ENCODE measurements at regions not wholly inside any gene's neighbourhood (a gene's known extent, or its start where the extent isn't known, plus 50 kb on each side); places are given as distances from the start of the nearest gene placed in this dataset.

DNA sequence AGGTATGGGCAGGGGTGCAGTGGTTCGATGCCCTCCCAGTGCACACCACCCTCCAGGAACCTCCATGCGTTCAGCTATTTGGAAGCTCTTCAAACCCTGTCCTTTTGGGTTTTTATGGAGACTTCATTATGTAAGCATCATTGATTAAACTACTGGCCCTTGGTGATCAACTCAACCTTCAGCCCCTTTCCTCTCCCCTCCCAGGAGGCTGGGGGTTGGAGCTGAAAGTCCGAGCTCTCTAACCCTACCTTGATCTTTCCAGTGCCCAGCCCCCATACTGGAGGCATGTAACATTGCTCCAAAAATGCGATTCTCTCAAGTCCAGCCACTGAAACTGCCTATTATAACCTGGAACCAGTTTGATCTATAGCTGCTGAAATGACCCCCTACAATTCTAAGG, 188.1 kb downstream of the IPO8 start:
- no peak for DNase-seq (ENCODE audit: low spot score)

DNA sequence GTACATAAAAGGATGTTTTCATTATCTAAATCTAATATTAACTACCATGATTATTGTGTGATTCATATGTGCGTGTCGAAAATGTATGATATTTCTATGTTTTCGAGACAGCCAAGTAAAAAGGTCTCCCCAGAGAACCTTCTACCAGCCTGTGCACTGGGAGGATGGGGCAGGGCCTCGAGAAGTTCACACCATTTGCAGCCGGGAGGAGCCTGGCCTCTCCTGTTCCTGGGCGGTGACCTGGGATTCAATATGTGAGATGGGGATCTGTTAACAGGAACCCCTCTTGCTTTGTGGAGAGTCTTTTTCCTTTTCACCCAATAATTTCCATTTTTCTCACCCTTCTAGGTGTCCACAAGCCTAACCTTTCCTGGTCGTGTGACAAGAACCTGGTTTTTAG, 189.3 kb downstream of the IPO8 start:
- DNase-seq (ENCODE audit: low spot score): no peak

DNA sequence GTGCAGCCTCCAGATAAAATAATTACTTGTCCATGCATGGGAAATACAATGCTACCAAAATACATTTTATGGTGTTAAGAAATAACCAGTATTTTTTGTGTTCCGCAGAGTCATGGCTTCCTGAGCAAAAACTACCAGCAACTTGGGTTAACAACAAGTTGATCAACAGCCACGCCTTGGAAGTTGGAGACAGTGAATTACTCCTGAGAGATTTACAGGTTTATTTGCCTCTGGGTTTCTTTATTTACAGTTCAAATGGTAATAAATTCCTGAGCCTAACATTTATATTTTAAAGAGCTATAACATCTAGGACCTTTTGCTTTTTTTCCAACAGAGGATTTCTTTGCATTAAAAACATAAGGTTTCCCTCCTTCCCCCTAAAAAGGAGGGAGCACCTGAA, 194.0 kb downstream of the IPO8 start:
- DNase-seq (ENCODE audit: low spot score): no peak

DNA sequence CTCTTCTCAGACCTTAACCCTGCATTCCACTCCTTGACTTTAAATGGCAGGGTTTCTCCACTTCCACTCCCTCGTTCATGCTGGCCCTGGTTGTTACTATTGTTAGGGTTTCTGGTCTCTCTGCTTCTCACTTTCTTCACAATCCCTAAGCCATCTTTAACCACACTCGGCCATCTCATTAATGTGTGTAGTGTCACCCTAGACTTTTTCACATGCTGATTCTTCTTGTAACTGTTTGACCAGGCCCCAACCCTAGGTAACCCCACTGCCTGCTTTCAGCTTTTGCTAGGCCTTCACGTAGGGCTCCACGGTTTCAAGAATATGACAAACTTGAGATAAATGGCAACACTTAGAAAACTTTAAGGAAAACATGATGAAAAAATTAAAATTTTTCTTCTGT, 195.1 kb downstream of the IPO8 start:
- DNase-seq (ENCODE audit: low spot score): no peak

DNA sequence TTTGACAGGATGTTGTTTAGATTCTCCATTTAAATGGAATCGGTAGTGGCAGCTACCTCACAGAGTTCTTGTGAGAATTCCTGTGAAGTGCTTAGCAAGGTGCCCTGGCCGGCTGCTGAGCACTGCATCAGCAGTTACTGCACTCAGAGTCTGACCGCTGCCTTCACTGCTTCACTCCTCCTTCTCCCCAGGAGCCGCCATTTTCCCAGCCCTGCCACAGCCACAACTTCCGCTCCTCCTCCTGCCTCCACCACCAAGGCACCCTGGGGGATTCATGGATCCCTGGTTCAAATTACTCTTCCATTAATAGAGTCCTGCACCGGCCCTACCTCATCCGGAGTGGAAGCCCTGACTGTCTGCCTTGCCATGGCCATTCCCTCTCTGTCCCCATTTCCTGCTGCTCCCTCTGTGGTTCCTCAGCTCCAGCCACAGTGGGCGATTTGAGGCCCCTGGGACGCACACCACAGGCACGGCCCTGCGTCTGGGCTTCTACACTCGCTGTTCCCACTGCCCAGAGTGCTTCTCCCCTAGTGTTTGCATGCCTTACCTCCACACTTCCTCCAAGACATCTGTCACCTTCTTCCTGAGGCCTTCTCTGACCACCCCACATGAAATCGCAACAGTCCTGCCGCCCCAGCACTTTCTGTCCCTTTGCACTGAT, 210.3 kb downstream of the IPO8 start:
- no peak for DNase-seq (ENCODE audit: low spot score)

DNA sequence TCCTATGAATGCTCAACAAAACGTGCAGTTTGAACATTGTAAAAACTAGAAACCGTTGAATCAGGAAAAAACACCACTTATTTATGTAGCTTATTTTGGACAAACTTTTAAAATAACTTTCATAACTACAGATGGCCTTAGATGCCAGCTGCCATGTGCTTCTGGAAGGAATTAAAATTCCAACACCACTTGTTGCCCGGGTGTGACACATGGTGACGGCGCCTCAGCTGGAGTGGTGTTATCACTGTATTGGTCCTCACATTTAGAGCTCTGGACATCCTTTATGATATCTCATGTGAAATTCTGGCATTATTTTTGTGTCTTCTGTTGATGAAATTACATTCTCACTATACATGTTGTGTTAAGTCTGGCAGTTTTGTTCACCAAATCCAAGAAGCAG, 211.0 kb downstream of the IPO8 start:
- DNase-seq (ENCODE audit: low spot score): no peak

DNA sequence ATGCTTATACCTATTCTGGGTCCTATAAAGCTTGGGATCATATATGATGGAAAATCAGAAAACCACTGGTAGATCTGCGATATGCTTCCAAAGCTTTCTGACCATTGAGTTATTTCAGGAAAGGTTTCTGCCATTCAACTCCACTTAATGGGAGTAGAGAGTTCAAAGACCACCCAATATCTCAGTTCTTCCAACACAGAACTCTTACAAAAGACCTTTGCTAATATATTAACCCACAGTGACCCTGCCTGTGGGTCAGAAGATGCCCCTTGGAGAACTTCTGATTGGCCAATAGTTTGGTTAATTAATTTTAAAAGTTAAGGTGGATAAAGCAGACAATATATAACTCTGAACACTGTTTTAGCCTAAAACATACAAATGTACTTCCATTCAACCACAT, 213.0 kb downstream of the IPO8 start:
- DNase-seq (ENCODE audit: low spot score): no peak

DNA sequence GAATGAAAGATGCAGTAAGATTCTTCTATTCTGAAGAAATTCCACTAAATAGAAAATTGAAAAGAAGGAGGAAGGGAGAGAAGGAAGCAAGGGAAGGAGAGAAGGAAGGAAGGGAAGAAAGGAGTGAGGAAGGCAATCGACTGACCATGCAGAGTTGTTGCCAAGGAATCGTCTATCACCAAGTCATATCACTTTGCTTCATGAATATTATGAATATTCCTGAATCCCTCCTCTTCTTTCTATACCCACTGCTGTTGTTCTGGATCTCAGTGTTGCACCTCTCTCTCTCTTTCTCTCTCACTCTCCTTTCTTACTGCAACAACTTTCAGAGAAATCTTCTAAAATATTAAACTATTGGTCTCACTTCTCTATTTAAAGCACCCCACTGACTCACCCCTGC, 222.4 kb downstream of the IPO8 start:
- no peak for DNase-seq (ENCODE audit: low spot score)

DNA sequence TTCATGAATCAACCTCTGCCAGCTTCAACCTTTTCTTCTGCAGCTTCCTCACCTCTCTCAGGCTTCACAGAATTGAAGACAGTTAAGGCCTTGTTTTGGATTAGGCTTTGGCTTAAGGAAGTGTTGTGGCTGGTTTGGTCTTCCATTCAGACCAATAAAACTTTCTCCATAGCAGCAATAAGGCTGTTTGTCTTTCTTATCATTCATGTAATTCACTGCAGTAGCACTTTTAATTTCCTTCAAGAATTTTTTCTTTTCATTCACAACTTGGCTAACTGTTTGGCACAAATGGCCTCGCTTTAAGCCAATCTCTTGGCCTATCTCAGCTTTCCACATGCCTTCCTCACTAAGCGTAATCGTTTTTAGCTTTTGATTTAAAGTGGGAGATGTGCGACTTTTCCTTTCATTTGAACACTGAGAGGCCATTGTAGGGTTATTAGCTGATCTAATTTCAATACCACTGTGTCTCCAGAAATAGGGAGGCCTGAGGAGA, 229.5 kb downstream of the IPO8 start:
- DNase-seq (ENCODE audit: low spot score): no peak

DNA sequence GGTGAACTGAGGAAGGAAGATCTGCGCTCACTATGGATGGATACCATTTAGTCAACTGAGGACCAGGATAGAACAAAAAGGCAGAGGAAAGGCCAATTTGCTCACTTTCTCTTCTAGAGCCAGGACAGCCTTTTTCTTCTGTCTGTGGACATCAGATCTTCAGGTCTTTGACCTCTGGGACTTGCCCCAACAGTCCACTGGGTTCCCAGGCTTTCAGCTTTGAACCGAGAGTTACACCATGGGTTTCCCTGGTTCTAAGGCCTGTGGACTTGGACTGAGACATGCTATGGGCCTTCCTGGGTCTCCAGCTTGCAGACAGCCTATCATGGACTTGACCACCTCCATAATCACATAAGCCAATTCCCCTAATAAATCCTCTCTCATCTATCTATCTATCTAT, 232.0 kb downstream of the IPO8 start:
- DNase-seq (ENCODE audit: low spot score): no peak

DNA sequence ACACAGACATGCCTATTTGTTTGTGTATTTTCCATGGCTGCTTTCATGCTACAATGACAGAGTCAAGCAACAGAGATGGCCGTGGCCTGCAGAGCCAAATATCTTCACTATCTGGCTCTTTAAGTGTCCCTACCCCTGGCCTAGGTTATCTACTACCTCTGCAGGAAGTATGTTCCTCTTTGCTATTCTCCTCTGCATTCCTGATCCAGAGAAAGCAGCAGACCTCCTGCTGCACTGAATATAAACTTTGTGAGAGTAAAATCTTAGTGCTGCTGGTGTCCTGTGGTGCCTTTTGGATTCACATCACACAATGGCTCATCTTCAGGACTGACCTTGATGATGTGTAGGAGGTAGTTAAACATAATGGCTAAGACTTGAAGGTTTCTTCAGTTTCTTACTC, 233.4 kb downstream of the IPO8 start:
- no peak for DNase-seq (ENCODE audit: low spot score)

DNA sequence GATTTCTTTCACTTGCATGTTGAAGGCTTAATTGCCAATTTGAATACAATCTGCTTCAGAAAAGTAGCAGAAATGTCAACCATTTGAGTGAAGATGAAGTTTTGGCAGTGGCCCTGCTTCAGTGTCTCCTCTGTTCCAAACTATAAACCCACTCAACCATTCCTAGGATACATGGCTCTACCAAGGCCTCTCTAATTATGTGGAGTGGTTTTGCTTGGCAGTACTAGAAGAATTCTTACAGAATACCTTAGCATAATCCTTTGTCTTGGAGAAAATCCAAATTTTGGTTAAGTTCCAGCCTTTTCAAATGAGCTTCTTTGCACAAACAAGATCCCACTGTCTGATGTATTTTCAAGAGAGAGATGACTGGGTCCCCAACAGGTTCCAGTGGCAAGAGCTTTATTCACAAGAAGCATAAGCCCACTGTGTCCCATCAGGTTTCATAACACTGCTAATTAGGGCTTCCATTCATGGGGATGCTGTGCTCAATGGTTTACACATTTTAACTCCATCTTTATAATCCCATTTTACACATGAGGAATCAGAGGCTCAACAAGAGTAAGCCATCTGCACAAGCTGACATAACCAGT, 234.5 kb downstream of the IPO8 start:
- no peak for DNase-seq (ENCODE audit: low spot score)

DNA sequence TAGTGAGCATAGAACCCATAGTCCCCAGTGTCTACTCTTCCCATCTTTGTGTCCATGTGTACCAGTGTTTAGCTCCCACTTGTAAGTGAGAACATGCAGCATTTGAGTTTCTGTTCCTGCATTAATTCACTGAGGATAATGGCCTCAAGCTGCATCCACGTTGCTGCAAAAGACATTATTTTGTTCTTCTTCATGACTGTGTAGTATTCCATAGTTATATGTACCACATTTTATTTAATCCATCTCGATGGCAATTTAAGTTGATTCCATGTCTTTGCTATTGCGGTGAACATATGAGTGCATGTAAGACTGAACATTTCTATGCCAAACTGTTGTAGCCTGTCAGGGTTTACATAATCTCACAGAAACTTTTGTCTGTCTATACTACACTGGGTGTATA, 237.2 kb downstream of the IPO8 start:
- no peak for DNase-seq (ENCODE audit: low spot score)

DNA sequence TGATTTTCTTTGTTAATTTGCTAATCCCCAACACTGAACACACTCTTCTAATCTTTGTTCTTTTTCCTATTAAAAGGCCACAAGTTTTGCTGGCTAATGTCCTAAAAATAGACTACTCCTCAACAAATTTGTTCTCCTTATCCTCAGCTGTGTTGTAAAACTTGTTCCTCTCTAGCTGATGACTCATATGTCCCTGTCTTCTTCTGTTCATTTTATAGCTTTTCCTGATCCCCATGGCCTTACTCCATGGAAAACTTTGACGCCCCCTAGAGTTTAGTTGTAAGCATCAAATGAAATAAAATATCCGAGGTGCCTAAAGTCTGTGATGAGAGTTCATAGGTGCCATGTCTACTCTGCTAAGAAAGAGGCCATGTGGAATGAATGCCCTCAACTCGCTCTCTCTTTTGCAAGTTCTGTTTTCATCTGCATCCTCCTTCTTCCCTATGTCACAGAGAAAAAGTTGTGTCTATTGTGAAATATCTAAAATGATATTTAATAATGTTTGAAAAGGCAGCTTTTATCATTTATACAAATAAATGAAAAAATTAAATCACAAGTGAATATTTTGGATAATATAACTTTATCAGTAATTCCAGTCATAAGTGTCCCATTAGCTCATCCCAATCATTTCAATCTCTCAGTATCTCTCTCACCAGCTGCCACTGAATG, 237.9 kb downstream of the IPO8 start:
- peak; percentile 73 for DNase-seq (ENCODE audit: low spot score)

DNA sequence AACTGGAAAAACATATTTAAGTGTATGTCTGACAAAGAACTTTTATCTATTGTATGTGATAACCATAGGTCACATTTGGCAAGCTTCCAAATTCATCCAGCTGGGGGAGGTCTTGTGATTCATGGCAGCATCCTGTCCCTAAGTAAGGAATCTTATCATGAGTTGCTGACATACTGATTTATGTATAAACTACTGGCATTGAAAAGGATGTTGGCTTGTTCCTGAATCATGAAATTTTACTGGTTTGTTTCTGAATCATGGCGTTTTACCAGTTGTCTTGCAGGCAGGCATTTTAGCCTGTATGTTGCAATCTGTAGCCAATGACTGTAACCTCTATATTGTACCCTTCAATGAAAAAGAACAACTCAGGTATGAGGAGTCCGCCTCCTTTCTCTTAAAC, 244.8 kb downstream of the IPO8 start:
- DNase-seq (ENCODE audit: low spot score): no peak

DNA sequence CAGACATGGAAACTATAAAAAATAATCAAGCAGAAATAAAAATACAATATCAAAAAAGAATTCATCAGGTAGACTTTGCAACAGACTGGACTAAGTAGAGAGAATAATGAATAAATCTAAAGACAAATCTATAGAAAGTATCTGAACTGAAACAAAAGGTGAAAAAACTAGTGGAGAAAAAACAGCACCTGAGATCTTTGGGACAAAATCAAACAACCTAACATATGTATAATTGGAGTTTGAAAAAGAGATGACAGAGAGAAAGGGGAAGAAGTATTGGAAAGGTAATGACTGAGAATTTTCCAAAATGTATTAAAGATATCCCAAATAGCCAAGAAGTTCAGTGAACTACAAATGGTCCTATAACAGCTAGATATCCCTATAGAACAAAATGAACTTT, 245.4 kb downstream of the IPO8 start:
- DNase-seq (ENCODE audit: low spot score): no peak

DNA sequence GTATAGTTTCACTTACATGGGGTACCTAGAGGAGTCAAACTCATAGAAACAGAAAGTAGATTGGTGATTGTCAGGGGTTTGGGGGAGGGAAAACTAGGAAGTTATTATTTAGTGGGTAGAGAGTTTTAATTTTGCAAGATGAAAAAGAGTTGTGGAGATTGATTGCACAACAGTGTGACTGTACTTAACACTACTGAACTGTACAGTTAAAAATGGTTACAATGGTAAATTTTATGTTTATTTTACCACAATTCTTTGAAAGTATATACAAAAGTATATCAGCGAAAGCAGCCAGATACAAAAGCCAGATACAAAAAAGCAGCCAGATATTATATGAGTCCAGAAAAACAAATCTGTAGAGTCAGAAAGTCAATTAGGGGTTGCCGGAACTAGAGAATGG, 247.6 kb downstream of the IPO8 start:
- no peak for DNase-seq (ENCODE audit: low spot score)

DNA sequence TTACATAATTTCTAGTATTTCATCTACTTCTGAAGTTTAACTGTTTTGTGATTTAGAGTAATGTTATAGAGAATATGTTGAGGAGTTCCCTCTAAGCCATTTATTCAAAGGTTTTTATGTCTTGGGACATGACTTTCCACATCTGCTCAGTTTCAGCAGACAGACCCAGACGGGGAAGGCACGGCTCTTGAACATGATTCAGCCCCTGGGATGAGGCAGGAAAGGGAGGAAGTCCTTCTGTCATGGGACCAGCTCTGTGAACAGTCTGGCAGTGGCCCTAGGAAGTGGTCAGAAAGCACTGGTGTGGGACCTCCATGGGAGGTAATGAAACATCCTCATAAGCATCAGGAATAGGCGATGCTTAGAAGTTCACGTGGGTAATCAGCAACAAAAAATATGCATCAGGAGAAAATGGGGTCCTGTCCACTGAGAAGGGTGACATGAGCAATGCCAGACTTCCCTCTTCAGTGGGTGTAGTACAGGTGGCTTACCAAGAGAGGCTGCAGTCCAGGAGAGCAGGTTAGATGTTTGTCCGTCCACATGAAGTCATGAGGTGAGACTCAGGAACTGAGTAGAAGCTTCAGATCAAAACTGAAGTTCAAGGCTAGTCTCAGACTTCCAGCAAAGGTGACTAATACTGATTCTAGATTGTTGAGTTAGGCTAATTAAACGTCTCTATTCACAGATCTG, 248.5 kb downstream of the IPO8 start:
- DNase-seq (ENCODE audit: low spot score): no peak

DNA sequence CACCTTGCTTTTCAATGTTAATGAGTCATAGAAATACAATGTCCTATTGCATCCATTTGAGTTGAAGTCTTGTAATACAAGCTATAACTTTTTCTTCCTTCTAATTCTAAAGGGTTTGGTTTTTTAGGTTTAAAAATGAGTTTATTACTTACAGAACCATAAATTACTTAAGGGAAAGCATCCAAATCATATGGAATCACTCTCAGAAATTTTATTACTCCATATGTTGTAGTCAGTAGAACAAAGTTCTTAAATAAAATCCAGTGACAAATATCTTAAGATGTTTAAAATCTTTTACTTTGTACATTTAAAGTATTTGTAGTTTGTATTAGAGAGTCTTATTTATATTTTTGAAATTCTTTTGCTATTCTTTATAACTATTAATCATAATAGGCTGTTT, 253.2 kb downstream of the IPO8 start:
- no peak for DNase-seq (ENCODE audit: low spot score)

DNA sequence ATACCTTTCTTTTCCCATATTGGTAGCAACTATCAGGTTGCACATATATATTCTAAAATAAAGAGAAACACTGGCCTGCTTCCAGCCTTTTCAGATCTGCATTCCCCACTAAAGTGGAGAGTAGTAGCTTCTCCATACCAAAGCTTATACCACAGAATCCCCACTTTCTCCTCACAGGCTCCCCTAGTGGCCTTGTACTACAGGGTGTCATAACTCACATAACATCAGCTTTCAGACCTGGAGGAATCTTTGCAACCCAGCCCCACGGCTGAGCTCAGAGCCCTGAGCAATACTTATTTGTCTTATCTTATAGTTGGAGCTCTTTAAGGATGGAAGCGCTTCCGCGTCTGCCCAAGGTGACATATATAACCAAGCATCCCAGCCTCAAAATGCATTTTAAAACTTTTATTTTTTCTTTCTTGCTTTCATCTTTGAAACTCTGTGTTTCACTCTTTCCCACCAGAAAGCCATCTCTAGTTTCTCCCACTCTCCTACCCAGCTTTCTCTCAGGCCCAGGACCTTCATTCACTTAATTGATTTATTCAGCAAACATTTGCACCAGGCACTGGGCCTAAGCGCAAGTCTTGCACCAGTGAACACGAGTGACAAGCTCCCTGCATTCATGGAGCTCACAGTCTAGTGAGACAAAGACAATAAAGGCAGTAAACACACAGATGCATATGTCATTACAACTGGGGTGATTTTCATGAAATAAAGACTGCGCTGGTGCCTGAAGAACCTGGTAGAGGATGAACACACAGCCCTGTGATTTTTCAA, 254.7 kb downstream of the IPO8 start:
- peak; percentile 18 for DNase-seq (ENCODE audit: low spot score)

DNA sequence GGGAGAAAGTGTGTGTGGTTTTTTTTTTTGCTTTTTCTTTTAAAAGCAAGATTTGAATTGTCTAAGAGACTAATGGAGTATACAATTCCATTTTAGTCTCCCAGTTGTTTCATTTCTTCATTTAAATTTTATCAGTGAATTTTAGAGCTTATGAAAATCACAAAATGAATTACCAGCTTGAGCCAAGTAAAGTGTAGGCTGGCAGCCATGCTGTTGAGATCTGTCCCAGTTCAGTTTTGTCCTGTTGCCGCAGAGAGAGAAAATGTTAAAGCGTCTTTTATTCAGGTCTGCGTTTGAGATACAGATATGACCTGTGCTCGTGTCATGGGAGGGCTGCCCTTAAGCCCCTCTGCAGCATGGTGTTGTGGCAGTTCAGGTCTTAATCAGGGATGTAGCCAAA, 256.5 kb downstream of the IPO8 start:
- no peak for DNase-seq (ENCODE audit: low spot score)

DNA sequence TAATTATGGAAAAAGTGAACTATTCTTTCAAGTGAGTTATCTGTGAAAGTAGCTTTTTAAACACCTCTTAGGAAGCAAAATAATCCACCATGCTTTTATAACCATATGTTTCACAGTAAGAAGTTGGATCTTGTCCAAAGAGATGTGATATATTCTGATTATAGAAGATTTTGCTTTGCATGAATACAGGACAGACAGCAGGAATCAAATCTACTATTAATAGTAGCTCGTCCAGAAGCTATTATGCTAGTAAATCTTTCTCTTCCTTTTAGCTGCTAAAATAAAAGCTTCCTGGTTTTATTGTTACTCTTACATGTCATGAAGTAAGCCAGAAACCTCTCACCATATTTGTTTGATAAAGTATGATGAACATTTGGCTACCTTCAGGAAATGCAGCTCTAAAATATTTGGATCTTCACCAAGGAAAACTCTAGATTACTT, 257.0 kb downstream of the IPO8 start:
- no peak for DNase-seq (ENCODE audit: low spot score)

Measured in AG08395 (cell line).